Hypothalamus (tissue), 51 donors: ENCODE measurements at regions not wholly inside any gene's neighbourhood (a gene's known extent, or its start where the extent isn't known, plus 50 kb on each side); places are given as distances from the start of the nearest gene placed in this dataset.

ENCODE experiments used
- DNase-seq, 51 donors: peaks; one replicate each; lab custom pipeline; 2025; lab: John Stamatoyannopoulos, UW

GRCh38 chr13:85500696-85501256 is 298.4 kb downstream of the SLITRK6 start:
- DNase-seq, result no peak

DNA sequence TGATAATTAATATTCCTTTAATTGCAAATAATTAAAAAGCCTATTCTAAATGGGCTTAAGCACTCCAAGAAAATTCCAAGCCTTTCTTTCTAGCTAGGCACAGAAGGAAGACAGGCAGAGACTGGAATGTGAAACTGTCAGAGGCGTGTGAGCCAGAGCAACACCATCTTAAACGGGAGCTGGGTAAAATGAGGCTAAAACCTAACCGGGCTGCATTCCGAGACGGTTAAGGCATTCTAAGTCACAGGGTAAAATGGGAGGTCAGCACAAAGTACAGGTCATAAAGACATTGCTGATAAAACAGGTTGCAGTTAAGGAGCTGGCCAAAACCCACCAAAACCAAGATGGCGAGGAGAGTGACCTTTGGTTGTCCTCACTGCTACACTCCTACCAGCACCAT is 300.4 kb downstream of the SLITRK6 start:
- DNase-seq, result no peak

- no peak for DNase-seq
Observed at GRCh38 chr13:85497652-85498051, 301.6 kb downstream of the SLITRK6 start.

DNA sequence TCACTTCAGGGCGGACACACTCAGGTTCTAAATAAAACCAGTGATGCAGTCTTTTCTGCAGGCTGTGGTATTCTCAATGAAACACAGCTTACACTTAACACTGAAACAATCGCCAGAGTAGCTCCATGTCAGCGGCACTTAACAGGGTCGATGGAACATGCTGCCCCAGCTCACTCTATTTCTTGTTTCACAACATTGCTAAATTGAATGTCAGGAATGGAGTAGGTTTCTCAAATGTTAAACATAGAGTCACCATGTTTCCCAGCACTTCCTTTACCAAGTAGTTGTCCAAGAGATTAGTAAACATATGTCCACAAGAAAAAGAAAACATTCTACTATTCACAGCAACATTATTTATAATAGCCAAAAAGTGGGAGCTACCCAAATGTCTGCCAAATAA is 306.9 kb downstream of the SLITRK6 start:
- no peak for DNase-seq

- DNase-seq, result no peak
Observed at GRCh38 chr13:85486663-85487062, 312.6 kb downstream of the SLITRK6 start.

DNA sequence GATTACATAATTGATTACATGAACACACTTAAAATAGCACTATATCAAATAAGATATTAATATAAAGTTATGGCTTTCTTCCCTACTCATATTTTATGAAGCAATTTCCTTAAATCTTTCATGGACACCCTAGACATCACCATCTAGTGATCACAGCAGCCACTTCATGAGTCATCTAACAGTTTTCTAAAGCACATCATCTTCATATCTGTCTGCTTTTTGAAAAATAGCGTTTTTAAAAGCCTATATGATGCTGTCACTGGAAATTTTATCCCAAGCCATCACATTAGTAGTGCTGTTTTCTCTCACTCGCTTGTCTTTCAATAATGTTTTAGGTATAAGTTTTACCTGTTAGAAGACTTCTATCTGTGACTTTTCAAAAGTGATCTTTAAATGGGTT is 326.1 kb downstream of the SLITRK6 start:
- DNase-seq, result no peak

- no peak for DNase-seq
Observed at GRCh38 chr13:85469320-85469719, 329.9 kb downstream of the SLITRK6 start.

- DNase-seq, result no peak
Observed at GRCh38 chr13:85462792-85463425, 336.3 kb downstream of the SLITRK6 start.

- no peak for DNase-seq
Observed at GRCh38 chr13:85461621-85462020, 337.6 kb downstream of the SLITRK6 start.

GRCh38 chr13:85445534-85445933 is 353.7 kb downstream of the SLITRK6 start:
- DNase-seq, result no peak

DNA sequence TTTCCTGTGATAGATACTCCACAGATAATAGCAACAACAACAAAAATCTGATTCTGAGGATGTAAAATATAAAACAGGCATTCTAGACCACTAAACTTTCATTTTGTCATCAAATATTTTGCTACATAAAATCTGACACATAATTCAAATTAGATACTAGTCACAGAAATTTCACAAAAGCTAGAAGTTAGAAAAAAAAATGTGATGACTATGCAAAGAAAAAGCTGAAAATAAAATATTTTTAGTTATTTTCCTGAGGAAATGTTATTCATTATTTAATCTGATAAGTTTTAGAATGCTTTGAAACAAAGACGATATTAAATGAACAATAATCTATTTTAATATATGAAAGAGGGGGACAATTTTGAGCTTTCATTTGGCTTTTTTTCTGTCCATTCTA is 357.2 kb downstream of the SLITRK6 start:
- no peak for DNase-seq

GRCh38 chr13:85441364-85441763 is 357.9 kb downstream of the SLITRK6 start:
- no peak for DNase-seq

DNA sequence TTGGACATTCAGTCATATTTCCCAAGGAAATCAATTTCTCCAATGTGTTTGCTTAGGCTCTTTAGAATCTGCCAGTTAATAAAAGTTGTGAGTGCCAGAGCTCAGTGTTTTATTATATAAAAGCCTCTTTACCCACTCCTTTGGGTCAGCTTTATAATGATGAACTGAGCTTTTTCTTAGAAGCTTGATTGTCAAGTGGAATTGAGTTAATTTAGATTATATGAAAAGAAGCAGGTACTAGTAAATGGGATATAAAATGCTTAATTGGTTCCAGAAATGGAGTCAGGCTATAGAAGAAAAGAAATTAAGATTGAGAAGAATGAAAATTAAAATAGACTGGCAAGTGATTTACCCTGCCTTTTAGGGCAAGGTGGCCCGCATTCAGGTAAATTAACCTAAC is 363.2 kb downstream of the SLITRK6 start:
- no peak for DNase-seq

DNA sequence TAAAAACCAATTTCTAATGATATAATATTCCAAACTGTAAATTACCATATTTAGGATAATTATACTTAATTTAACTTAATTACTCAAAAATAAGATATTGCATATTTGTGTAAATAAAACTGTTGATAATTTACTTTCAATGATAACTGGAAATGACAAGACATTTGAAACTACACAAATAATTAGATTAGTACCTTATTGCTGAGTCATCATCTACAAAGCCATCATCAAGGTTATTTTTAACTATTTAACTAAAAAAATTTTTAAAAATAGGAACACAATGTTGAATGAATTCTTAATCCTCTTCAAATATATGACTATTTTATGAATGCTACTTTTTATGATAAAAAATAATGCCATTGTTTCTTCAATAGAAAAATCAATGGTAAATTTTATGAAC is 364.3 kb downstream of the SLITRK6 start:
- DNase-seq, result no peak

GRCh38 chr13:85432881-85433280 is 366.3 kb downstream of the SLITRK6 start:
- no peak for DNase-seq

GRCh38 chr13:85431720-85432119 is 367.5 kb downstream of the SLITRK6 start:
- DNase-seq, result no peak

DNA sequence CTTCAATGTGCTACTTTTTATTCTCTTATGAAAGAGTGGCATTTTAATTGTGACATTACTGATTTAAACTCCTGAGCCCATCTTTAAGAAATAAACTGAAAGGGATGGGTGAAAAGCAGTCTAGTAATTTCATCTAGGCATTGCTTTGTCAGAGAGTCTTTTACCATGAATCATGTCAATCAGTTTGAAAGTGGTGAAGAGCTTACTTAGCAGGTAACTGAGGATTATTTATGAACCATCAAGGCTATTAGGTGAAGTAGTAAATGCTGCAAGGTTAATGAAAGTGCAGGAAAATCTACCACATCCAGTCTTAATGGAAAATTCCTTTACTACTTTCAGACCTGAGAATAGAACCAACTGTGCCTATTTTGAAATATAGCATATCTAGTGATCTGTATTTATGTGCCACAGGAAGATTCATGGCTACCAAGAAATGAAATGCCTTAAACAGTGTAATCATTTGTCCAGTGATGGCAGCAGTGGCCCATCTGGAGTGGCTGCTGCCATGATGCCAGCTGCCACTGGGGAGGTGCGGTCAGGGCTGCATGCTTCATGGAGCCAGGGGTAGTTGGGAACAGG is 368.9 kb downstream of the SLITRK6 start:
- no peak for DNase-seq

GRCh38 chr13:85427416-85427815 is 371.8 kb downstream of the SLITRK6 start:
- DNase-seq, result no peak

DNA sequence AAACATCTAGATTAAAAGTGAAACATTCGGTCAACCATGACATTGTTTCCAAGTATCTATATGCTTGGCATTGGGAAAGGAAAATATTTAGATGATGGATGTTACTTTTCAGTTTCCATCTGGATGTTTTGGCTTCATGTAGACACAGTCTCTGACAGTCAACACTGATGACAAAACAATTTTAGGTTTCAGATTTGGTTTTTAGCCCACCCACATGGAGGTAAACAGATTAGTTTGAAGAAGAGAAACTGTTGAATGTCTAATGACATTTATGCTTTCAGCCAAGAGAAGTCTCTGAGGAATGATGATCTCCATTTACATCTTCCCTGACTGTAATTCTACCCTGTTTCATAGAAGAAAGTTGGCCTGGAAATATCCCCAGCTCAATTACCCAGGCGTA is 379.1 kb downstream of the SLITRK6 start:
- DNase-seq, result no peak

DNA sequence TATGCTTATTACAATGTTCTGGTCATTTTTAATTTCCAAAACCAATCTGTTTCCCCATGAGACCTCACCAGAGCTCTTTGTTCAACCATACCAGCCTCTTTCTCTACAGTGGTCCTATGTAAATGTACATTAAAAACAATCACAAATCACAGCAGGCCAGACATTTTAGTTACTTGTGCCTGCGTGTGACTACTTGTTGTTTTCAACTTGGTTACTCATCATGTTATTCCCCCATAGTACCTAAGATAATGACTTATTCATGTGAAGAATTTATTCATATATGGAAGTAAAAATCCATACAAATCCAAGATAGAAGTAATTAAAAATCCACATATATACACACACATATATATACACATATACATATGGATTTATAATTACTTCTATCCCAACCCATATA is 379.6 kb downstream of the SLITRK6 start:
- DNase-seq, result no peak

DNA sequence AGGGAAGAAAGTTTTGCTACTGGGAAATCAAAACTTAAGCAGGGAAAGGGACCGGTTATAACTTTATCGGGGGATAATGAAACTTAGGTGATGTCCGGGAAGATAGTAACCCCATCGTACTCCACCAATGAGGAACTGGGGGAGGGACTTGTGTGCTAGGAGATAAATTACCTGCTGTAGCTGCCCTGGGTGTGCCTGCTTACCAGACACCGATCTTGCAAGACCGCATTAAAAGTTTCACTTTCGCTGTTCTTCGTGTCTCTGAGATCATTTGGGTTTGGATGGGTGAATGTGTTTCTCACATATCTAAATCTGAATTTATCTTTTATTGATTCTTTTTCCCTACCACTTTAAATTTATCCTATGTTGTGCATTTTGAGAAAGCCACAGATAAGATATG is 381.4 kb downstream of the SLITRK6 start:
- DNase-seq, result no peak

DNA sequence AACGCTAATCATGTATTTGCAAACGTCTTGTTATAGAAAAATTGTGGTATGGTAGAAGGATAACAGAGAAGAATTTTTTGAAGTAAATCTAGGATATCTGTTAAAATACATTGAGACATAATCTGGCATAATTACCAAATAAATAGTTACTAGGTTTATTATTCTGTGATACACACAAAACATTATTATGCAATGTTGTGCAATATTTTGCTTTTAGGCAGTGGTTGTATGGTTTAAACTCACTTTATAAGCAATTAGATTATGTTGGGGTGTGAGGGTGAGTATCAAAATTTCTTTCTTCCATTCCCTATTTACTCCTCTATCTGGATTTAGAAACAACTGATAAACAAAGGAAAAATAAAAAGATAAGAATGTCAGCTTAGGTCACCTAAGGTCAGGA is 385.6 kb downstream of the SLITRK6 start:
- no peak for DNase-seq

DNA sequence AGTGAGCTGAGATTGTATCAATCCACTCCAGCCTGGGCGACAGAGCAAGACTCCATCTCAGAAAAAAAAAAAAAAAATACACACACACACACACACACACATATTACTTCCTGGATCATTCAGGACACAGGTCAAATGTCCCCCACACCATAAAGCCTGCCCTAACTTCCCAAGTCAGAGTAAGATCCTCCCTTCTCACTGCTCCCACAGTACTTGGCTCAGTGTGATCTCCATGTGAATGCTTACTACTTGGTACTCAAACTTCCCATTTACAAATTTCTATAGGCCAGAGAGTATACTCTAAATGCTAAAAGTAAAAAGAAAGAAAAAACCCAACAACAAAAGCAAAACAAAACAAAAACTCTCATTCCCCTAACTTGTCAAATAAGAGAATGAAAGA is 386.8 kb downstream of the SLITRK6 start:
- DNase-seq, result no peak
